ENCODE measurements at regions not wholly inside any gene's neighbourhood (a gene's known extent, or its start where the extent isn't known, plus 50 kb on each side); places are given as distances from the start of the nearest gene placed in this dataset.

- ChIA-PET POLR2A (ENCODE audit: unreplicated experiment) (interaction anchor here (0.5 kb wide), 1 partner anchor 986 kb away, joined by 3 read pairs; no protein-coding TSS in a partner anchor), CTCF (no interaction called here)
- H3K4me2 ChIP-seq (ENCODE audit: low read length), result no peak overlapping the region
- ATAC-seq, result no peak
- H3K9me3 ChIP-seq (ENCODE audit: low read length), result no peaks in the 10 kb centered on the region
- no peak overlapping the region for H2AFZ ChIP-seq (ENCODE audit: low read length)
- peaks cover 27% of the 10 kb centered on the region for H3K27me3 ChIP-seq (ENCODE audit: low read length)
- no peak overlapping the region for H3K27ac ChIP-seq (ENCODE audit: low read length)
- intact Hi-C loops (cut with micrococcal nuclease), result no loop called here
- H3F3A ChIP-seq (ENCODE audit: low read length, unreplicated experiment), result no peaks in the 10 kb centered on the region
- no peaks in the 10 kb centered on the region for H4K20me1 ChIP-seq (ENCODE audit: low read length)
- no peak overlapping the region for H3K9ac ChIP-seq (ENCODE audit: low read length)
- no peaks in the 10 kb centered on the region for H3K36me3 ChIP-seq (ENCODE audit: low read depth, low read length)
- no peak overlapping the region for H3K4me3 ChIP-seq (ENCODE audit: low read length)
- no peaks in the 10 kb centered on the region for H3K79me2 ChIP-seq (ENCODE audit: low read length)
- no TSS peak for BruUV-seq (replicated peaks)
- H3K4me1 ChIP-seq (ENCODE audit: insufficient read depth, low read length), result peaks cover 4% of the 10 kb centered on the region; the same call in 1 of the 2 replicates
- no peak for DNase-seq
- TF ChIP-seq EZH2 (IDR thresholded peaks at IDR 0.05; ENCODE audit: low read length, unreplicated experiment) (no peak), CTCF (conservative IDR thresholded peaks at IDR 0.05; ENCODE audit: low read depth, low read length) (no peak), EZH2phosphoT487 (IDR thresholded peaks at IDR 0.05; ENCODE audit: borderline replicate concordance, low read length) (no peak)
- H3K9me2 ChIP-seq (replicated peaks; ENCODE audit: low read length), result no peaks in the 10 kb centered on the region
Observed at GRCh38 chr6:28809947-28810658, 113.7 kb downstream of the TRIM27 start.

- H3K9me3 ChIP-seq (ENCODE audit: low read length), result no peaks in the 10 kb centered on the region
- H3K27ac ChIP-seq (ENCODE audit: low read length), result no peak overlapping the region
- H2AFZ ChIP-seq (ENCODE audit: low read length), result no peak overlapping the region
- ChIA-PET POLR2A (ENCODE audit: unreplicated experiment) (interaction anchor here (0.5 kb wide), 1 partner anchor 986 kb away, joined by 3 read pairs; no protein-coding TSS in a partner anchor), CTCF (no interaction called here)
- H4K20me1 ChIP-seq (ENCODE audit: low read length), result no peaks in the 10 kb centered on the region
- H3F3A ChIP-seq (ENCODE audit: low read length, unreplicated experiment), result no peaks in the 10 kb centered on the region
- no peaks in the 10 kb centered on the region for H3K9me2 ChIP-seq (replicated peaks; ENCODE audit: low read length)
- no peak for ATAC-seq
- no peaks in the 10 kb centered on the region for H3K79me2 ChIP-seq (ENCODE audit: low read length)
- H3K36me3 ChIP-seq (ENCODE audit: low read depth, low read length), result no peaks in the 10 kb centered on the region
- intact Hi-C loops (cut with micrococcal nuclease), result no loop called here
- BruUV-seq (replicated peaks), result no TSS peak
- H3K9ac ChIP-seq (ENCODE audit: low read length), result no peak overlapping the region
- H3K4me2 ChIP-seq (ENCODE audit: low read length), result no peak overlapping the region
- H3K4me3 ChIP-seq (ENCODE audit: low read length), result no peak overlapping the region
- H3K4me1 ChIP-seq (ENCODE audit: insufficient read depth, low read length), result peaks cover 4% of the 10 kb centered on the region; the same call in 1 of the 2 replicates
- H3K27me3 ChIP-seq (ENCODE audit: low read length), result peaks cover 31% of the 10 kb centered on the region
- TF ChIP-seq EZH2 (IDR thresholded peaks at IDR 0.05; ENCODE audit: low read length, unreplicated experiment) (no peak), CTCF (conservative IDR thresholded peaks at IDR 0.05; ENCODE audit: low read depth, low read length) (no peak), EZH2phosphoT487 (IDR thresholded peaks at IDR 0.05; ENCODE audit: borderline replicate concordance, low read length) (no peak)
- no peak for DNase-seq
Observed at GRCh38 chr6:28810659-28811053, 113.1 kb downstream of the TRIM27 start.

- Histone ChIP-seq H3K4me3 (ENCODE audit: low read length) (no peak overlapping the region), H3K9me2 (replicated peaks; ENCODE audit: low read length) (no peaks in the 10 kb centered on the region), H3K9me3 (ENCODE audit: low read length) (no peaks in the 10 kb centered on the region), H2AFZ (ENCODE audit: low read length) (no peak overlapping the region), H3K27ac (ENCODE audit: low read length) (no peak overlapping the region), H3F3A (ENCODE audit: low read length, unreplicated experiment) (no peaks in the 10 kb centered on the region), H4K20me1 (ENCODE audit: low read length) (no peaks in the 10 kb centered on the region), H3K4me2 (ENCODE audit: low read length) (peak overlapping the region; percentile 48; the same call in 1 of the 2 replicates), H3K36me3 (ENCODE audit: low read depth, low read length) (no peaks in the 10 kb centered on the region), H3K27me3 (ENCODE audit: low read length) (peaks cover 31% of the 10 kb centered on the region), H3K4me1 (ENCODE audit: insufficient read depth, low read length) (peaks cover 4% of the 10 kb centered on the region; the same call in 1 of the 2 replicates), H3K79me2 (ENCODE audit: low read length) (no peaks in the 10 kb centered on the region), H3K9ac (ENCODE audit: low read length) (no peak overlapping the region)
- ATAC-seq, result peak; percentile 15; the same call in 1 of the 2 replicates
- no peak for TF ChIP-seq CTCF (conservative IDR thresholded peaks at IDR 0.05; ENCODE audit: low read depth, low read length)
- no peak for TF ChIP-seq EZH2phosphoT487 (IDR thresholded peaks at IDR 0.05; ENCODE audit: borderline replicate concordance, low read length)
- TF ChIP-seq EZH2 (IDR thresholded peaks at IDR 0.05; ENCODE audit: low read length, unreplicated experiment), result no peak
- intact Hi-C loops (cut with micrococcal nuclease), result no loop called here
- no TSS peak for BruUV-seq (replicated peaks)
- DNase-seq, result peak; percentile 61
- ChIA-PET POLR2A (ENCODE audit: unreplicated experiment) (no interaction called here), CTCF (interaction anchor here (0.5 kb wide), 1 partner anchor 34 kb away, joined by 4 read pairs; no protein-coding TSS in a partner anchor)
Observed at GRCh38 chr6:28811873-28812272, 111.9 kb downstream of the TRIM27 start.

Data from PC-3 (cell line).